H1 (cell line): ENCODE measurements at regions not wholly inside any gene's neighbourhood (a gene's known extent, or its start where the extent isn't known, plus 50 kb on each side); places are given as distances from the start of the nearest gene placed in this dataset.

ENCODE experiments used
- CTCF ChIA-PET: fragments of 300-600 bp; sonication (Branson Sonifier 250); formaldehyde crosslinking; loops from one replicate; lab custom pipeline; 2021; ENCODE audit not compliant: partially characterized antibody; lab: Charles Lee
- POLR2A ChIA-PET: fragments of 300-600 bp; sonication (Branson Sonifier 250); formaldehyde crosslinking; loops from one replicate; lab custom pipeline; 2021; ENCODE audit warnings: inconsistent platforms; ENCODE audit not compliant: partially characterized antibody; lab: Charles Lee
- DNase-seq, 2 experiments: peaks; one replicate each; pipeline versions ENCODE4 v3.0.0 to v3.0.0-alpha.2; 2010 to 2022; ENCODE audit warnings: low spot score in 2 of 2, low read depth in 1 of 2, mixed read lengths in 1 of 2
- FAIRE-seq: peaks from 2 replicates; lab custom pipeline; 2011; peaks lifted over from hg19 to GRCh38; lab: Jason Lieb, UNC
- H2AFZ ChIP-seq: 2 replicates; pipeline ENCODE4 v1.8.1; 2012; ENCODE audit warnings: low read length, inconsistent platforms
- H2AK5ac ChIP-seq: 2 replicates; pipeline ENCODE4 v1.6.1; 2013; ENCODE audit warnings: low read depth, low read length
- H2BK120ac ChIP-seq: replicated peaks from 2 replicates; pipeline ENCODE3; 2013; ENCODE audit warnings: low read depth, low read length, inconsistent platforms
- H2BK12ac ChIP-seq: 2 replicates; pipeline ENCODE4 v1.6.1; 2013; ENCODE audit warnings: low read depth, low read length
- H2BK15ac ChIP-seq: 2 replicates; pipeline ENCODE4 v1.6.1; 2013; ENCODE audit warnings: low read length
- H2BK20ac ChIP-seq: 2 replicates; pipeline ENCODE4 v1.6.1; 2013; ENCODE audit warnings: low read length
- H2BK5ac ChIP-seq: 2 replicates; pipeline ENCODE4 v1.6.1; 2013; ENCODE audit warnings: low read depth, low read length
- H3K14ac ChIP-seq: 2 replicates; pipeline ENCODE4 v1.6.1; 2013; ENCODE audit warnings: inconsistent platforms; ENCODE audit not compliant: insufficient read length
- H3K18ac ChIP-seq: 2 replicates; pipeline ENCODE4 v1.6.1; 2013; ENCODE audit warnings: low read length; ENCODE audit errors: extremely low read depth
- H3K23ac ChIP-seq: 2 replicates; pipeline ENCODE4 v1.6.1; 2013; ENCODE audit warnings: inconsistent platforms; ENCODE audit not compliant: insufficient read length
- H3K23me2 ChIP-seq: 2 replicates; pipeline ENCODE4 v1.6.1; 2013; ENCODE audit warnings: low read depth, low read length
- H3K27ac ChIP-seq: 2 replicates; pipeline ENCODE4 v1.6.1; 2011; ENCODE audit warnings: low read depth, low read length, inconsistent platforms
- H3K27me3 ChIP-seq, 4 experiments: replicated peaks in 1 of 4; 1 replicate in 1 of 4; 2 replicates in 3 of 4; pipeline versions ENCODE4 v1.6.1 to v1.8.1; 2011 to 2013; ENCODE audit warnings: low read length in 3 of 4, mild to moderate bottlenecking in 3 of 4, inconsistent platforms in 2 of 4, mixed read lengths in 2 of 4, moderate library complexity in 1 of 4; ENCODE audit not compliant: control insufficient read depth in 3 of 4, insufficient read depth in 3 of 4; ENCODE audit errors: extremely low read depth in 1 of 4
- H3K36me3 ChIP-seq, 4 experiments: 2 replicates each; pipeline versions ENCODE4 v1.6.1 to v1.8.1; 2011 to 2013; ENCODE audit warnings: mild to moderate bottlenecking in 4 of 4, low read length in 3 of 4, moderate library complexity in 2 of 4, control low read depth in 1 of 4, inconsistent platforms in 1 of 4; ENCODE audit not compliant: insufficient read depth in 4 of 4, control insufficient read depth in 2 of 4
- H3K4ac ChIP-seq: replicated peaks from 2 replicates; pipeline ENCODE3; 2013; ENCODE audit warnings: low read length, low read depth, mixed read lengths, inconsistent platforms; ENCODE audit not compliant: insufficient read length
- H3K4me1 ChIP-seq, 4 experiments: replicated peaks in 1 of 4; 1 replicate in 1 of 4; 2 replicates in 3 of 4; pipeline versions ENCODE4 v1.6.1 to v1.8.1; 2011 to 2013; ENCODE audit warnings: low read length in 3 of 4, inconsistent platforms in 2 of 4, mixed read lengths in 1 of 4; ENCODE audit not compliant: insufficient read depth in 4 of 4, control insufficient read depth in 3 of 4
- H3K4me2 ChIP-seq, 2 experiments: 2 replicates each; pipeline versions ENCODE4 v1.6.1 to v1.8.1; 2011 to 2013; ENCODE audit warnings: low read depth in 2 of 2, low read length in 2 of 2, control low read depth in 1 of 2, inconsistent platforms in 1 of 2, mild to moderate bottlenecking in 1 of 2; ENCODE audit not compliant: insufficient read depth in 1 of 2
- H3K4me3 ChIP-seq, 4 experiments: fragments of 200-600, 300-600 bp in 1 of 4; sonication (generic), shearing (Covaris generic), sonication (Bioruptor Twin) in 1 of 4; 2 replicates each; pipeline versions ENCODE4 v1.5.1 to v1.8.1; 2011 to 2016; ENCODE audit warnings: low read length in 4 of 4, low read depth in 3 of 4, control low read depth in 2 of 4, inconsistent platforms in 2 of 4, mild to moderate bottlenecking in 2 of 4, mixed read lengths in 1 of 4, moderate library complexity in 1 of 4; ENCODE audit not compliant: insufficient read depth in 2 of 4; ENCODE audit errors: extremely low read depth in 1 of 4
- H3K56ac ChIP-seq: replicated peaks from 2 replicates; pipeline ENCODE3; 2013; ENCODE audit warnings: low read depth, mild to moderate bottlenecking, mixed read lengths, low read length, inconsistent platforms; ENCODE audit not compliant: insufficient read length
- H3K79me1 ChIP-seq: 2 replicates; pipeline ENCODE4 v1.6.1; 2013; ENCODE audit warnings: low read depth, low read length, control low read depth
- H3K79me2 ChIP-seq, 2 experiments: 2 replicates each; pipeline versions ENCODE4 v1.6.1 to v1.8.1; 2012 to 2013; ENCODE audit warnings: low read length in 2 of 2, mild to moderate bottlenecking in 2 of 2, inconsistent platforms in 1 of 2; ENCODE audit not compliant: insufficient read depth in 2 of 2, control insufficient read depth in 1 of 2
- H3K9ac ChIP-seq, 4 experiments: replicated peaks in 1 of 4; 1 replicate in 1 of 4; 2 replicates in 3 of 4; pipeline versions ENCODE4 v1.6.1 to v1.8.1; 2011 to 2013; ENCODE audit warnings: low read depth in 3 of 4, low read length in 3 of 4, control low read depth in 2 of 4, mild to moderate bottlenecking in 2 of 4, moderate library complexity in 2 of 4, inconsistent platforms in 1 of 4; ENCODE audit errors: extremely low read depth in 1 of 4
- H3K9me3 ChIP-seq, 2 experiments: 2 replicates each; pipeline versions ENCODE4 v1.6.1 to v1.8.1; 2012 to 2013; ENCODE audit warnings: mild to moderate bottlenecking in 2 of 2, moderate library complexity in 2 of 2, control low read depth in 1 of 2, inconsistent platforms in 1 of 2, low read depth in 1 of 2, low read length in 1 of 2, mixed read lengths in 1 of 2; ENCODE audit not compliant: insufficient read depth in 2 of 2
- H4K20me1 ChIP-seq, 2 experiments: replicated peaks in 1 of 2; 2 replicates each; pipeline versions ENCODE3 to v1.8.1; 2011 to 2013; ENCODE audit warnings: inconsistent platforms in 2 of 2, low read length in 2 of 2, mild to moderate bottlenecking in 1 of 2; ENCODE audit not compliant: insufficient read depth in 2 of 2, control insufficient read depth in 1 of 2
- H4K5ac ChIP-seq: 2 replicates; pipeline ENCODE4 v1.6.1; 2013; ENCODE audit warnings: low read length, low read depth, mixed read lengths, inconsistent platforms; ENCODE audit not compliant: insufficient read length
- H4K8ac ChIP-seq: 2 replicates; pipeline ENCODE4 v1.8.0; 2013; ENCODE audit warnings: mild to moderate bottlenecking, moderate library complexity, low read length, inconsistent platforms; ENCODE audit not compliant: insufficient read depth; ENCODE audit errors: extremely low read depth
- H4K91ac ChIP-seq: replicated peaks from 2 replicates; pipeline ENCODE3; 2013; ENCODE audit warnings: low read length, mixed read lengths, inconsistent platforms; ENCODE audit not compliant: insufficient read length
- BCL11A ChIP-seq, 2 experiments: IDR thresholded peaks; one replicate each; pipeline ENCODE4 v1.6.1; 2011; ENCODE audit warnings: low read depth in 2 of 2, low read length in 2 of 2, mild to moderate bottlenecking in 2 of 2
- EP300 ChIP-seq, 2 experiments: IDR thresholded peaks; 1 replicate in 1 of 2; 2 replicates in 1 of 2; pipeline ENCODE4 v1.6.1; 2011 to 2012; ENCODE audit warnings: low read depth in 2 of 2, low read length in 2 of 2, mild to moderate bottlenecking in 2 of 2, borderline replicate concordance in 1 of 2, inconsistent platforms in 1 of 2, moderate library complexity in 1 of 2
- WGBS, 2 experiments: shearing (Covaris generic) in 1 of 2; methylation state at CpG; one replicate each; pipeline versions ENCODE4 v1.1.6 to v1.1.7; 2013 to 2015; ENCODE audit warnings: low lambda C conversion rate in 2 of 2, mixed read lengths in 2 of 2, inconsistent platforms in 1 of 2, low coverage in 1 of 2, missing lambda C conversion rate in 1 of 2; ENCODE audit not compliant: insufficient replicate concordance in 2 of 2, insufficient coverage in 1 of 2, insufficient read length in 1 of 2; ENCODE audit errors: extremely low coverage in 1 of 2, missing lambda C conversion rate in 1 of 2; 5-methylcytosine and 5-hydroxymethylcytosine counted together

DNA sequence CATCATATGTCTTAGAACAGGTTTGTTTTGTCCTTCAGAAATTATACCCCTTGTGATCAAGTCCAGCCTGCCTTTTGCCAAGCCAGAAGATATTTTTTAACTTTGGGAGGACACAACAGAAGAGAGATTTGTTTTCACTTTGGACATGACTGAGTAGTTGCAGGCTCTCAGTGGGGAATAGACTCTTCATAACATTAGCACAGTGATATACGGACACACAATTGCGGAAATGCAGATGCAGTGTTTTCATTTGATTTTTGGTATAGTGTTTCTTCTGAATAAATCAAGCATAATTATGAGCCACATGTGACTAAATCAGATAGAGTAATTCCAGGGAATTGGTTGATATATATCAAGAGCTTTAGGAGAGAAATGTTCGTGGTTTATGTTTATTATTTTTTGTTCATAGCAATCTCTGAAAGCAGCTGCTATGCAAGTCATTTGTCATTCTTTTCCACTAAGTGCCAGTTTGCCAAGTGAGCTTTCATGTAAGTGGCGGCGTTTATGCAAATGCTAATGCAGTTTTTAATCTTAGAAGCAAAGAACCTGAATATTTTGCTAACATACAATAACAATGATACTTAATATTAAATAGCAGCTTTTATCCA, 69.6 kb upstream of the HDAC9 start:
- H3K4ac ChIP-seq: no peak overlapping the region
- H3K18ac ChIP-seq: no peak overlapping the region
- H3K4me2 ChIP-seq: no peak overlapping the region
- H2BK120ac ChIP-seq: no peak overlapping the region
- H3K4me3 ChIP-seq: no peak overlapping the region
- POLR2A ChIA-PET: no interaction called here
- TF ChIP-seq EP300 (IDR thresholded peaks at IDR 0.05; ENCODE audit: borderline replicate concordance in 1 of 2, low read depth in 2 of 2, low read length in 2 of 2) (no peak), BCL11A (IDR thresholded peaks at IDR 0.05; ENCODE audit: low read depth in 2 of 2, low read length in 2 of 2) (no peak)
- no peak overlapping the region for H3K23ac ChIP-seq
- no peak overlapping the region for H4K8ac ChIP-seq
- peaks cover 0 to 3% (median 0%) of the 10 kb centered on the region in 4 experiments; a peak in 1 of 7 replicates for H3K4me1 ChIP-seq
- no peaks in the 10 kb centered on the region; the same call in 1 of the 2 replicates for H3K23me2 ChIP-seq
- H3K36me3 ChIP-seq: no peaks in the 10 kb centered on the region; a peak in 1 of 8 replicates
- no peaks in the 10 kb centered on the region for H3K79me1 ChIP-seq
- H2AK5ac ChIP-seq: no peak overlapping the region
- no peaks in the 10 kb centered on the region for H3K79me2 ChIP-seq
- no peak overlapping the region for H2BK12ac ChIP-seq
- WGBS, 2 experiments: 89% methylated on average over 5 of the region's 5 CpGs; no CpG with 5 or more reads in 1 of the 2 experiments
- no peak overlapping the region; the same call in 1 of the 2 replicates for H2AFZ ChIP-seq
- H3K27me3 ChIP-seq: no peaks in the 10 kb centered on the region
- H2BK20ac ChIP-seq: no peak overlapping the region
- H4K91ac ChIP-seq: no peak overlapping the region
- H3K56ac ChIP-seq: no peak overlapping the region
- H3K9ac ChIP-seq: no peak overlapping the region
- H3K9me3 ChIP-seq: no peaks in the 10 kb centered on the region
- no peak overlapping the region for H4K5ac ChIP-seq
- H3K14ac ChIP-seq: no peak overlapping the region
- no peaks in the 10 kb centered on the region for H4K20me1 ChIP-seq
- H3K27ac ChIP-seq: no peak overlapping the region
- FAIRE-seq (no peak), DNase-seq (no peak)
- CTCF ChIA-PET: interaction anchor here (0.9 to 2.1 kb wide), 2 partner anchors 70 to 73 kb away, joined by 3 to 7 read pairs; no protein-coding TSS in a partner anchor
- no peak overlapping the region for H2BK5ac ChIP-seq
- H2BK15ac ChIP-seq: no peak overlapping the region
